Large intestine (tissue), 3 donors: ENCODE measurements at regions not wholly inside any gene's neighbourhood (a gene's known extent, or its start where the extent isn't known, plus 50 kb on each side); places are given as distances from the start of the nearest gene placed in this dataset.

Experiments
- DNase-seq, 2 donors: peaks; one replicate each; pipeline versions ENCODE4 v3.0.0 to v3.0.0-alpha.2; 2013
- H3K27ac ChIP-seq: one replicate; pipeline ENCODE4 v1.5.1; 2013; ENCODE audit warnings: low read length
- H3K27me3 ChIP-seq: 2 replicates; pipeline ENCODE4 v1.6.1; 2013; ENCODE audit warnings: low read length; ENCODE audit not compliant: control insufficient read depth, insufficient read depth
- H3K36me3 ChIP-seq: 2 replicates; pipeline ENCODE4 v1.6.1; 2013; ENCODE audit warnings: low read length; ENCODE audit not compliant: control insufficient read depth, insufficient read depth
- H3K4me1 ChIP-seq: one replicate; pipeline ENCODE4 v1.6.1; 2013; ENCODE audit warnings: low read length; ENCODE audit not compliant: control insufficient read depth, insufficient read depth
- H3K4me3 ChIP-seq: one replicate; pipeline ENCODE4 v1.5.1; 2013; ENCODE audit warnings: low read length
- H3K9me3 ChIP-seq: one replicate; pipeline ENCODE4 v1.6.1; 2013; ENCODE audit warnings: mild to moderate bottlenecking, low read depth, low read length, moderate library complexity; ENCODE audit not compliant: control insufficient read depth
- WGBS: methylation state at CpG from one replicate; pipeline ENCODE4 v1.1.5; 2013; ENCODE audit warnings: low lambda C conversion rate; ENCODE audit not compliant: insufficient coverage; 5-methylcytosine and 5-hydroxymethylcytosine counted together

- no peak overlapping the region for H3K27ac ChIP-seq
- peak in 1 of 2 donors; percentile 34 for DNase-seq
- H3K27me3 ChIP-seq: no peaks in the 10 kb centered on the region
- no CpG with 5 or more reads among the region's 10 CpGs for WGBS
- H3K4me1 ChIP-seq: peaks cover 2% of the 10 kb centered on the region
- H3K4me3 ChIP-seq: no peak overlapping the region
- H3K36me3 ChIP-seq: no peaks in the 10 kb centered on the region
- H3K9me3 ChIP-seq: no peaks in the 10 kb centered on the region
These were observed 66.0 kb upstream of the ST3GAL5 start for GRCh38 chr2:85954590-85955458.

- Histone ChIP-seq H3K36me3 (no peaks in the 10 kb centered on the region), H3K27ac (no peak overlapping the region), H3K4me1 (peaks cover 2% of the 10 kb centered on the region), H3K27me3 (no peaks in the 10 kb centered on the region), H3K9me3 (no peaks in the 10 kb centered on the region), H3K4me3 (no peak overlapping the region)
- WGBS: no CpG with 5 or more reads among the region's 4 CpGs
- no peak for DNase-seq
These were observed 65.4 kb upstream of the ST3GAL5 start for GRCh38 chr2:85954192-85954589.

- no peaks in the 10 kb centered on the region for H3K36me3 ChIP-seq
- H3K9me3 ChIP-seq: no peaks in the 10 kb centered on the region
- H3K4me3 ChIP-seq: no peak overlapping the region
- H3K4me1 ChIP-seq: peaks cover 2% of the 10 kb centered on the region
- no peaks in the 10 kb centered on the region for H3K27me3 ChIP-seq
- no peak overlapping the region for H3K27ac ChIP-seq
- DNase-seq: no peak
- WGBS: 100% methylated on average over 1 of the region's 5 CpGs
These were observed 64.7 kb upstream of the ST3GAL5 start for GRCh38 chr2:85953476-85953875.

- DNase-seq: peak; percentile 64 to 69
- no peak overlapping the region for H3K4me3 ChIP-seq
- no peaks in the 10 kb centered on the region for H3K9me3 ChIP-seq
- H3K36me3 ChIP-seq: no peaks in the 10 kb centered on the region
- H3K27ac ChIP-seq: peak overlapping the region; percentile 14
- WGBS: no CpG with 5 or more reads among the region's 8 CpGs
- peaks cover 2% of the 10 kb centered on the region for H3K4me1 ChIP-seq
- H3K27me3 ChIP-seq: no peaks in the 10 kb centered on the region
These were observed 63.5 kb upstream of the ST3GAL5 start for GRCh38 chr2:85952196-85952734.

GRCh38 chr2:85951351-85952067, 62.7 kb upstream of the ST3GAL5 start:
- Histone ChIP-seq H3K4me1 (peaks cover 2% of the 10 kb centered on the region), H3K9me3 (no peaks in the 10 kb centered on the region), H3K27me3 (no peaks in the 10 kb centered on the region), H3K36me3 (no peaks in the 10 kb centered on the region), H3K27ac (no peak overlapping the region), H3K4me3 (no peak overlapping the region)
- DNase-seq: no peak
- whole genome bisulfite sequencing: no CpG with 5 or more reads among the region's 11 CpGs

DNA sequence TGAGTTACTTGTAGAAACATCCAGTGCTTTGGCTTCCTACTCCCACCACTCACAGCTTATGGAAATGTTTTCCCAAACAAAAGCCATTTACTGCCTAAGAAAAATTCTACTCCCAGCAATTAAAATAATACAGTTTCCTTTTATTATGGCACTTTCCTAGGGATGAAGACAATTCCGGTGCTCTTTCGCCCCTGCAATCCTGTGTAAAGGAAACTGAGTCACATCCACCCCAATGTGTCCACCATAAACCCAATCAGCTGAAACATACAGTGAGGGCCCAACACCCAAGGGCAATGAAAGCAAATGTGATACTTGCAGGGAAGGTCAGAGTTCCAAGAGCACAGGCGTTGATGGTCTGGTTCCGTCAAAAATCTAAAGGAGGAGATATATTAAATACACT, 62.0 kb upstream of the ST3GAL5 start:
- DNase-seq: no peak
- Histone ChIP-seq H3K4me1 (peaks cover 2% of the 10 kb centered on the region), H3K36me3 (no peaks in the 10 kb centered on the region), H3K27ac (no peak overlapping the region), H3K4me3 (no peak overlapping the region), H3K9me3 (no peaks in the 10 kb centered on the region), H3K27me3 (no peaks in the 10 kb centered on the region)
- WGBS: no CpG with 5 or more reads among the region's 4 CpGs

GRCh38 chr2:85949280-85949679, 60.5 kb upstream of the ST3GAL5 start:
- Histone ChIP-seq H3K4me1 (peaks cover 2% of the 10 kb centered on the region), H3K9me3 (no peaks in the 10 kb centered on the region), H3K36me3 (no peaks in the 10 kb centered on the region), H3K4me3 (no peak overlapping the region), H3K27me3 (no peaks in the 10 kb centered on the region), H3K27ac (no peak overlapping the region)
- DNase-seq: no peak
- WGBS: 100% methylated on average over 1 of the region's 5 CpGs

DNA sequence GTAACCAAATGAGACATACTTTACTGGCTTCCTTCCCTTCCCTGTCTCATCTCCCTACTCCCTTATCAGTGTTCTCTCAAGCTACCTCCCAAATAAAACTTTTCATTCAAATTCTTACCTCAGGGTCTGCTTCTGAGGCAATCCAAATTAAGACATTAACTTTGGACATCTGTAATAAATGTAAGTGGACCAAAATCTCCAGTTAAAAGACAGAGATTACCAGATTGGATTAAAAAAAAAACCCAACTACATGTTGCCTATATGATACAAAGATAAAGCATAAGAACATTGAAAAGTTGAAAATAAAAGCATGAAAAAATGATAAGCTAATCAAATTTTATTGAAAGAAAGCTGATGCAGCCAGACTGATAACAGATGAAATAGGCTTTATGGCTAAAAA, 58.8 kb upstream of the ST3GAL5 start:
- H3K4me3 ChIP-seq: no peak overlapping the region
- no peaks in the 10 kb centered on the region for H3K27me3 ChIP-seq
- H3K4me1 ChIP-seq: peaks cover under 1% of the 10 kb centered on the region
- DNase-seq: no peak
- H3K27ac ChIP-seq: no peak overlapping the region
- no peaks in the 10 kb centered on the region for H3K9me3 ChIP-seq
- H3K36me3 ChIP-seq: no peaks in the 10 kb centered on the region

DNA sequence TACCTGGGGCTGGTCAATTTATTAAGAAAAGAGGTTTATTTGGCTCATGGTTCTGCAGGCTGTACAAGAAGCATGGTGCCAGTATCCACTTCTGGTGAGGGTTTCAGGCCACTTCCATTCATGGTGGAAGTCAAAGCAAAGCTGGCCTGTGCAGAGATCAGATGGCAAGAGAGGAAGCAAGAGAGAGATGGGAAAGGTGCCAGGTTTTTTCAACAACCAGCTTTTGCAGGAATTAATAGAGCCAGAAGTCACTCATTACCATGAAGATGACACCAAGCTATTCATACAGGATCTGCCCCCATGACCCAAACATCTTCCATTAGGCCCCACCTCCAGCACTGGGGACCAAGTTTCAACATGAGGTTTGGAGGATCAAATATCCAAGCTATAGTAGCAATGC, 56.8 kb upstream of the ST3GAL5 start:
- H3K27ac ChIP-seq: no peak overlapping the region

DNA sequence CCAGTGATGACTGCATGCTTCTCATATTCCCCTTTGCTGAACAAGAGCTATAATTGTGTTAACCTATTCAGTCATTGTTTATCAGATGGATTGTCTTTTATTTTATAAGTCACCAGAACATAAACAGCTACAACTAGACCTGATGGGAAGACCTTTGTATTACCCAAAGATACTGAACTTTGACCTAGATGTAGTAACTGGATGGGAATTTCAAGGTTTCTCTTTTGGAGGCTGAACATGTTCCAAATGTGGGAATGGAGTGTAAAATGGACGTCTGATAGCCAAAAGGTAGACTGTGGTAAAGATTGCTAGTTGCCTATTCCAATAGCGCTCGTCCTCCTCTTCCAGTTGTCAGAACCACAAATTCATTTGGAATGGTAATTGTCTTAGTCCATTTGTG, 56.4 kb upstream of the ST3GAL5 start:
- H3K27ac ChIP-seq: no peak overlapping the region
- no peaks in the 10 kb centered on the region for H3K36me3 ChIP-seq
- no peak overlapping the region for H3K4me3 ChIP-seq
- H3K27me3 ChIP-seq: no peaks in the 10 kb centered on the region
- WGBS: 92% methylated on average over 2 of the region's 3 CpGs
- H3K4me1 ChIP-seq: no peaks in the 10 kb centered on the region
- no peak for DNase-seq
- no peaks in the 10 kb centered on the region for H3K9me3 ChIP-seq

More for the DNA sequence above, 56.8 kb upstream of the ST3GAL5 start:
- no peaks in the 10 kb centered on the region for H3K27me3 ChIP-seq
- no peaks in the 10 kb centered on the region for H3K36me3 ChIP-seq
- no peaks in the 10 kb centered on the region for H3K4me1 ChIP-seq
- no peaks in the 10 kb centered on the region for H3K9me3 ChIP-seq
- DNase-seq: no peak
- no peak overlapping the region for H3K4me3 ChIP-seq
